HT1080 (cell line): ENCODE measurements at regions not wholly inside any gene's neighbourhood (a gene's known extent, or its start where the extent isn't known, plus 50 kb on each side); places are given as distances from the start of the nearest gene placed in this dataset.

Experiments
- DNase-seq: peaks from one replicate; pipeline ENCODE4 v3.0.0-alpha.2; 2015; ENCODE audit warnings: low read depth

DNA sequence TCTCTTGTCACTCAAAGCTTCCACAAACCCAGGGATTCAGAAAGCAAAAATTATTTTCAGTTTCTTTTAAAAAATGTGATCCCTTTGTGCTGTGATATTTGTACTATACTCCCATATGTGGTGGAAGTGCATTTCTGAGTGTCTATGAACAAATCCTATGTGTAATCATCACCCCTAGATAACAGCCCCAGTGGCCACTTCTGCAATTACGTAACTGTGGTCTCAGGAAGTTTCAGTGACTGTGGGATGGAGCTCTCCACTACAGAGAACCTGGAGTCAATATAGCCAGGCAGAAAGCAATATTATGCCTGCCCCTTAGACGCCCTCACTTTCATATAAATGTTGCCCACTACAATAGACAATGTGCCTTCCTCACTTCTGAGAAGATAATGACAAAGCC is 1101.7 kb upstream of the GHITM start:
- peak; percentile 30 for DNase-seq

- DNase-seq = no peak
These were observed 1100.7 kb upstream of the GHITM start for GRCh38 chr10:83038631-83039030.

- no peak for DNase-seq
These were observed 1093.6 kb upstream of the GHITM start for GRCh38 chr10:83045731-83046130.

DNA sequence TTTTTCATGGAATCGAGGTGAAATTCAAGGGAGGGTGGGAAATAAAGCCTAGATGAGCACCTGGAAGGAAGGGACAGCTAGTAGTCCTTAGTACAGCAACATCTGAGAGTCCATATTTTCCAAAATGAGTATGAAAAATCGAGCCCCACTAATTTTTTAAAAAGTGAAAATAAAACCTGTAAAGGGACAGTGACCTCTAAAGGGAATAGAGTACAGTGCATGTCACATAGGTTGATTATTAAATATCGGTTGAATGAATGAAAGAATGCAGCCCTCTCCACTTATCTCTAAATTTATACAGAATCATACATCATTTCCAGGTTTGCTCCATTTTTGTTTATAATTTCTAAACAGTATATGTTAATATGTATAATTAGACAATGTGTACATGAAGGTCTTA is 1088.5 kb upstream of the GHITM start:
- DNase-seq = no peak

GRCh38 chr10:83062871-83063270 is 1076.4 kb upstream of the GHITM start:
- no peak for DNase-seq

GRCh38 chr10:83073472-83073871 is 1065.8 kb upstream of the GHITM start:
- DNase-seq = no peak

DNA sequence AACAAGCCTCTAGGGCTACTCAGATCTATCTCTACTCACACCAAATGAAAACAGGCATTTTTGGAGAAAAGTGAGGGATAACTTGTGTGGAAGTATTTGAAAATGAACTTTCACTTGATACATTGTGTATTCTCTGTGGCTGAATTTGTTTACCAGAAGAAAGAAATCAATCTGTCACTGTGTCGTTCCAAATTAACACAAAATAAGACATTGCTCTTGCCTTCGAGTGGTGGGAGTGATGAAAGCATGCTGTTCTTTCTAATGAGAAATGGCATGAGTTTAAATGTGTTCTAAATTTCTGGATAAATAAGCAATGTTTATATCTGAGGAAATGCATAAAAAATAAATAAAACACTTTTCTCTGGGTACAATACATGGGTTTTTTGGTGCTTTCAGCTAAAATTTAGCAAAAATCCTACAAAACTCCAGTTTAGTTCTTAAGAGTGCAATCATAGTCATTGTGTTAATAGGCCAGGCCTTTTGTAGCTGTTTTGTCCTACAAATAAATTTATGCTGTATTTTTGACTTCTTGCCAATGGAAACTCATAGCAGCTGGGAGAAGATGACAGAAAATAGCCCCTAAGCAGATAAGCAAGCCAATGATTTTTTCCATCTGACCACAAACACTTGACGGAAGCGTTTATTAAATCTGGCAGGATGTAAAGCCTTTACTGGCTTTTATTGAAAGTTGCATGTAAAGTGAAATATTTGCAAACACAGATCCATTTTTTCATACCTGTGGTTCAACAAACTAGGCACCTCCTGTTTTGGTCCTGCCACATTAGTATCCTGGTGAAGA is 1064.1 kb upstream of the GHITM start:
- no peak for DNase-seq

DNA sequence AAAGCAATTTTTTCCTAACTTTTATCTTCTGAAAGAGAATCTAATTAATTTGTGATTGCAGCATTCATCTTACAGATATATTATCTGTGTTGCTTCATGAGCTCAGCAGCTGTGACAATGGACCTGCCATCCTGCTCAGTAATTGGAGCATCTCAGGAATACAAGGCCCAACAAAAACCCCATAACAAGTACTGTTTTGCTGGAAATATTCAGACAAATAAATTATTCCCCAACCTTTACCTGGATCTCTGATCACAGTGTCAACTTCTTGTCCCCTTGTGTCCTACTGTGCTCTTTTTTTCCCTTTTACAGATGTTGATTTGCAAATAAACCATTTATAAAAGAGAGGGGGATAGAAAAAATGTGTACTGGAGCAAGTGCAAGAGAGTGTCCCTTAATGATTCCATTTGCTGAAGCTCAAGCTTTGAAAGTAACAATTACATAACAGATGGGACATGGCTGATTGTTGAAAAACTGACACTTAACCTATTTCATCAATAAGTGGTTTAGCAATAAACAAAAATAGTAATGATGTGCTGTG is 1063.4 kb upstream of the GHITM start:
- no peak for DNase-seq

DNA sequence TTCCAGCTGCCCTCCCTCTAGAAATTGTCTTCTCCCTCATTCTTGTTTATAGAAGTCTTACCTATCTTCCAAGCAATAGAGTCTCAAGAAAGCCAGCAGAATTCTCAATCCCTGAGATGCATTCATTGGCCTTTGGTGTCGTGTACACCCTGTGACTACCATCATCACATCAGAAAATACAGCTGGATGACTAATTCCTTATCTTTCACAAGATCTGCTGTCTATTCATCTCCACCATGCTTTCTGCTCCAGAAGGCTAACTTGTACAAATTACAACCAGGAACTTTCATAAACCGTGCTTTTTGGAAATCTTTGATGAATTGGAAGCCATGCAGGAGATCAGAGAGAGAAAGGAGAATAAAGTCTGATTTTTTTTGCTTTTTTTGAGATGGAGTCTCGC is 1062.9 kb upstream of the GHITM start:
- peak; percentile 20 for DNase-seq

DNA sequence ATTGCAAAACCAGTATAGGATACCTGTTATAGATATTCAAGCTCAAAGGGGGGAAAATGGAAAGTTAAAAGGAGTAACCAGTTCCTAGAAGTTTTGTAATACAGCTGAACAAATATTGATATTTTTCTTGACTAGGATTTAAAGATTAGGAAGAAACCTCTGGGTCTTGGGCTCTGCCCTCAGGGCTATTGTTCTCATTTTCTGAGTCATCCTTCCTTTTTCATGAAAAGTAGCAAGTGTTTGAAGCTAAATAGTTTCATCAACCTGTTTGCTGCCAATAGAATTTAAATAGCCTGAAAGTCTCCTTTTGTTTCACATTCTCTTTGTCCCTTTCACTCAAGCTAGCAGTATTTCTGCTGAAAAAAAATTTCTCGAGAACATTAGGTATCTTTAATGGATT is 1061.1 kb upstream of the GHITM start:
- DNase-seq = peak; percentile 49

DNA sequence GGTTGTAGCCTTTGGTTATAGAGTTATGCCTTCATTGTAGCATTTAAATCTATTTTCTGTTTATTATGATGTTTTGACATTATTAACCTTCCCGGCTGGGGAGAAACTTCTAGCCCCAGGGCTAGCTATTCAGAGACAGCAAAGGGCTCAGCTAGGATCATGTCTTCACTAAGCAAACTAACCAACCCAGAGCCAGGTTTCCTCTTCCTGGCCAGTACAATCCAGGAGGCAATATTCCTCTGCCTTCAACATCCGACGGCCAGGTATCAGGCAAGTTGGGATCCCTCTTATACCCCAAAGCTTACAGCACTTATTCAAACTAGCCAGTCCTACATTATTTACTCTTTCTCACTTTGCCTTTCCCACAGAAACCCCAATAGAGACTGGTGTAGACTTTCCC is 1060.7 kb upstream of the GHITM start:
- DNase-seq = no peak

DNA sequence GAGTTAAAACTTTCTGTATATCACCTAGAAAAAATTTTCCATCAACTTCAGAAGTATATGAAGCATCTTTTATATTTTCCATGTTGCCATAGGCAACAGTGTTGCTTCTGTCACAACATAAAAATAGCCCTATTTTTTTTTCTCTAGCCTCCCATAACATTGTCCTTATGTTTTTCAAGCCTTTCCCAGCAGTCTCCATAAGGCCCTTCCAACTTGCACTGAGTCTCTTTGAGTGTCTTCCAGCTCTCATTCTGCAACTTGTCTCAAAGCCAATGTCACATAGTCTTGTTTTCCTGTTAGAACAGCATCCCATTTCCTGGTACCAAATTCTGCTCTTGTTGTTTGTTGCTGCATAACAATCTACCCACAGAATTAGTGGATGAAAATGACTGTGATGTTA is 1055.5 kb upstream of the GHITM start:
- no peak for DNase-seq

- peak; percentile 29 for DNase-seq
These were observed 1050.0 kb upstream of the GHITM start for GRCh38 chr10:83089335-83089734.

- DNase-seq = no peak
These were observed 1034.7 kb upstream of the GHITM start for GRCh38 chr10:83104616-83105015.

DNA sequence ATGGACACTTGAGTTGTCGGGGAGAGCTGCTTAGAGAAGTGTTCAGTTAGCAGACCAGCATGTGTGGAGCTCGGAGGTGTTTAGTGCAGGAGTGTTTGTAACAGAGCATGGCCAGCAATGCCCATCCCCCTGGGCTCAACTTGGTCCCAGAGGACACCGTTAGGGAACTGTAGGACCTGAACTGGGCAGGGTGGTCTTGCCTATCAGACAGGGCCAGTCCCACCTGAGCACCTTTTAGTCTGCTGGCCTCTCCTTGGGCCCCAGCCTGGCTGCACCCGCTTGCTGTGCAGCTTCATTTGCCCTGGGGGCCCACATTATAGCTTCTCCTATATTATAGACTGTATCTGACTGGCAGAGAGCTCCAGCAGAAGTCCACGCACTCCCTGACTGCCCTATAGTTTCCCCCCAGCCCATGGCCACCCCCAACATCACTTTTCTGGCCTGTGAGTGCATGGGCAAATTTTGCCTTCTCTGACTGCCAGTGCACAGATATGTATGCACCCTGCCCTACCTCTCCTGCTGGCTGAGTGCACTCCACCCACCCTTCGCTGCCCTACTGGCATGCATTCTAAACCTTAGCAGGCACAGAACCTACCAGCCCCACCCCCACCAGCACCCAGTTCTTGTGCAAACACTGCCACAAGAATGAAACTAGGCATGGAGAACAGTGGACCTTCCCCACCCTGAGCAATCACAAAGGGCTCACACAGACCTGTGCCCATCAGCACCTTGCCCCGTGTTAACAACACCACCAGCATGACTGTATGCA is 1030.6 kb upstream of the GHITM start:
- DNase-seq = no peak

- DNase-seq = no peak
These were observed 1020.0 kb upstream of the GHITM start for GRCh38 chr10:83119346-83119745.

DNA sequence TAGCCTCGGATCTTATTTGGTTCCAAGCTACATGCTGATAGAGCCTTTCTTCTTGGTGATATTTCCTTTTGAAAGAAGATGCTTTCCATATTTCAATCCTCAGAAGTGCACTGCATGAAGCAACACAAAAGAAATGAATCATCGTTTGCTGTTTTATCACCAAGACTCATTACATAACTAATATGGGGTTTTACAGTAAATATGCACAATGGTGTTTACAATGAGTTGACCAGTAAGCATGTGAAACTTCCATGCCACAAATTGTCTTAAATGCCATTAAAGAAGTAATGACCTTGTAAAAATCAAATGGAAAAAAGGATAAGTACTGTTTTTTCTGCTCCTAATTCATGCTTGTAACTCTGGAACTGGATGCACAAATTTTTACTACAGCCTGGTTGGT is 1017.0 kb upstream of the GHITM start:
- no peak for DNase-seq

DNA sequence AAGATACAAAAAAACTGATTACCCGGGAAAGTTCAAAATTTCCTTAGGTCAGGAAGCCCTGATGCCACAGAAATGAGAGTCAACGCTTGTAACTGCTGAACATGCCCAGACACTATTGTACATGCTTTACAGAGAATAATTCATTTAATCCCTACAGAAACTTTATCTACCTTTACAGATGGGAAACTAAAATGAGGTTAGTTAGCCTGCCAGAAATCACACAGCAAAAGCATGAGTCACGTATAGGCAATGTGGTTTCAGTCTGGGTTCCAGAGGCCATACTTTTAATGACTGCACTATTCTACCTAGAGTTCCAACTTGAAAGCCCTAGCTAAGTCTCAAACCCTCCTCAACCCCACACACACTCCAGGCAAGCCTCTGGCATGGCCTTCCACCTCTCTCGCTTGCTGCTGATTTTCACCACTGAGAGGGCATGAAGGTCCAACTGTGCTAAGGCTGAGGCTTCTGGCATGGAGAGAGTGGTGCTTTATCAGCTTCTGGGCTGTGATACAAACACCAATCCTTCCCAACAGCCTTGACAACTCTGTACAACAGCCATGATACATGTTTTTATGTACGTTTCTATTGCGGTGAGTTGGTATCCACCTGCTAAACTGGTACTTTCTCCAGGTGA is 1011.2 kb upstream of the GHITM start:
- peak; percentile 72 for DNase-seq

- no peak for DNase-seq
These were observed 998.5 kb upstream of the GHITM start for GRCh38 chr10:83140811-83141210.

DNA sequence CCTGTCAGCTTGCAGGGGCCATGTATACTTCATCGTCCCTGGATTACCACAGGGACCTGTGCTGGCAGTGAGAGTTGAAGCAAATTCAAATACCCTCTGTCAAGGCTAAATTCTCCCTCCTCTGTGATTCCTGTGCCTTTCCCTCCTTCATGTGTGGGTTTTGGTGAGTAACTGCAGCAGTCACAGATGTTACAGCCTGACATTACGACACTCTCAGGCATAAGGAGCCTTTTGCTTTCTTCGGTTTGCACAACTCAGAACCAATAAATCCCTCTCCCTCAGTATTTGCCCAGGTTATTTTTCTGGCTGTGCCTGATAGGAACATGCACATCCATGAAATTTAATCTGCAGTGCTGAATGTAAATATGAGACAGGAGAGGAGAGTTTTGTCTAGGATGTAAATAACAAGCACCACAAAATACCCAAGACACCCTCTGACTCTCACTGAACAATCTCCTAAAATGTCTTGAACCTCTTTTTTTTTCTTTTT is 997.2 kb upstream of the GHITM start:
- DNase-seq = no peak

DNA sequence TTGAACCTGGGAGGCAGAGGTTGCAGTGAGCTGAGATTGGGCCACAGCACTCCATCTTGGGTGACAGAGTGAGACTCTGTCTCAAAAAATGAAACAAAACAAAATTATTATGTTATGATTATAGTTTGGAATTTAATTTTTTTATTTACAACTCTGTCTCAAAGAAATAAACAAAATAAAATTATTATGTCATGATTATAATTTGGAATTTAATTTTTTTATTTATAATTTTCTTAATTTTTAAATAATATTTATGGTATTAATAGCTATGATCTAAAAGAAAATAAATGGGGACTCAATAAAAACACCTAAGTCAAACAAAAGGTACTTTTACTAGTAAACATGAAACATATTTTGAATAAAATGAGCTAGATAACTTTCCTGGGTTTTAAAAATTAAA is 994.8 kb upstream of the GHITM start:
- DNase-seq = no peak

DNA sequence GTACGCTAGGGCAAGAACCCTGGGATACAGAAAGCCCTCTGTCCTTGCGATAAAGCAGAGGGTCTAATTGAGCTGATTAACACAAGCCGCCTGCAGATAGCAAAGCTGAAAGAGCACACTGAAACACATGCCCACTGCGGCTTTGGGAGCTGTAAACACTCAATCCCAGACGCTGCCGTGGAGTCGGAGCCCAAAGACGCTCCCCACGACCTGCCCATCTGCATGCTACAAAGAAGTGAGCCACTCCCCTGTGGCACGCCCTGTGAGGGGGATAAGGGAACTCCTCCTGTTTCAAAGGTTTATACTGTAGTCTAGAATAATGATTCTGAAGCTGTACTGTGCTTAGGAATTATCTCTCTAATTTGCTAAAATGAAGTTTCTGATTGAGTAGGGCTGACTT is 985.6 kb upstream of the GHITM start:
- DNase-seq = no peak
